ENCODE measurements at regions not wholly inside any gene's neighbourhood (a gene's known extent, or its start where the extent isn't known, plus 50 kb on each side); places are given as distances from the start of the nearest gene placed in this dataset.

- no peak overlapping the region for H3K27ac ChIP-seq (ENCODE audit: low read length)
- H3K4me1 ChIP-seq (ENCODE audit: insufficient read depth, low read length), result no peaks in the 10 kb centered on the region
- H3K9ac ChIP-seq (ENCODE audit: low read depth, low read length), result no peak overlapping the region
- no peaks in the 10 kb centered on the region for H3K36me3 ChIP-seq (ENCODE audit: insufficient read depth, low read depth, low read length)
- no peaks in the 10 kb centered on the region for H3K9me3 ChIP-seq (ENCODE audit: insufficient read depth, low read depth, low read length)
- H3K27me3 ChIP-seq (ENCODE audit: insufficient read depth, low read length), result no peaks in the 10 kb centered on the region
- H3K4me3 ChIP-seq (ENCODE audit: low read length), result no peak overlapping the region
Observed at GRCh38 chr15:97126553-97127233, 796.2 kb downstream of the NR2F2 start.

DNA sequence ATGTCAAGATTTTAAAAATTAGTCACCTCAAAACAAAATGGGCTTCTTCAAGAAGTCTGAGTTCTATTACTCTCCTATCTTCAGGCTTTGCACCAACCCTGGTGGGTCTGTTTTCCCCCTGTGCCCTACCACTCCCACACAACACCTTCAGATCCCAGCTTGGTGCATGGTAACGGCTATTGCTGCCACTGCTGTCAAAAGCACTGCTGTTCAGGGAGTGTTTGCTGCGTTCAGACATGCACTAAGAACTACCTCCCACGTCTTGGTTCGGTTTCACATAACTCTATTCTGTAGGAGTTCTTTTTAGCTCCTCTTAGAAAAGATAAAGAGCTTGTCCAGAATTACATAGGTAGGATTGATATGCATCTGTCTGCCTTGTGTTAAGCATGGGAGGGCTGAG lies 799.2 kb downstream of the NR2F2 start:
- no peak overlapping the region for H3K9ac ChIP-seq (ENCODE audit: low read depth, low read length)
- no peaks in the 10 kb centered on the region for H3K36me3 ChIP-seq (ENCODE audit: insufficient read depth, low read depth, low read length)
- peaks cover 5% of the 10 kb centered on the region; the same call in 1 of the 2 replicates for H3K9me3 ChIP-seq (ENCODE audit: insufficient read depth, low read depth, low read length)
- no peaks in the 10 kb centered on the region for H3K4me1 ChIP-seq (ENCODE audit: insufficient read depth, low read length)
- H3K4me3 ChIP-seq (ENCODE audit: low read length), result no peak overlapping the region
- no peak overlapping the region for H3K27ac ChIP-seq (ENCODE audit: low read length)
- H3K27me3 ChIP-seq (ENCODE audit: insufficient read depth, low read length), result no peaks in the 10 kb centered on the region

- no peaks in the 10 kb centered on the region for H3K9me3 ChIP-seq (ENCODE audit: insufficient read depth, low read depth, low read length)
- H3K36me3 ChIP-seq (ENCODE audit: insufficient read depth, low read depth, low read length), result no peaks in the 10 kb centered on the region
- no peak overlapping the region for H3K4me3 ChIP-seq (ENCODE audit: low read length)
- no peaks in the 10 kb centered on the region for H3K27me3 ChIP-seq (ENCODE audit: insufficient read depth, low read length)
- H3K4me1 ChIP-seq (ENCODE audit: insufficient read depth, low read length), result no peaks in the 10 kb centered on the region
- no peak overlapping the region for H3K9ac ChIP-seq (ENCODE audit: low read depth, low read length)
- no peak overlapping the region for H3K27ac ChIP-seq (ENCODE audit: low read length)
Observed at GRCh38 chr15:97140216-97140615, 809.7 kb downstream of the NR2F2 start.

DNA sequence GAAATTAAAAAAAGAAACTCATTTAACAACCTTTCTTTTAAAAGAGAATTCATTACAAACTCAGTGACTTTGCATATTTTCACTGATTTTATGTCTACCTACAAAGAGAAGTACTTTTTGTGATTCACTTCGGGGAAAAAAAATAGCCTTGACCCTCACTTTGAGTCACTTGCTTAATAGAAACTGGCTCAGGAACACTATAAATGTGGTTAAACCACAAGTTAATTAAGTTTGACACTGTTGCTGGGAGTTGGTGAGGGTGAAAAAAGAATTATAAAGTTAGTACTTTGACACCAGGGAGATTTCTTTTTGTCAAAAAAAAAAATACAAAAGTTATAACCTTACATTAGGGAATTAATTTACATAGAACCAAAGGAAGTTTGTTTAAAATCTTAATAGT lies 810.9 kb downstream of the NR2F2 start:
- Histone ChIP-seq H3K27me3 (ENCODE audit: insufficient read depth, low read length) (no peaks in the 10 kb centered on the region), H3K4me1 (ENCODE audit: insufficient read depth, low read length) (no peaks in the 10 kb centered on the region), H3K9me3 (ENCODE audit: insufficient read depth, low read depth, low read length) (no peaks in the 10 kb centered on the region; the same call in 1 of the 2 replicates), H3K9ac (ENCODE audit: low read depth, low read length) (no peak overlapping the region), H3K4me3 (ENCODE audit: low read length) (no peak overlapping the region), H3K36me3 (ENCODE audit: insufficient read depth, low read depth, low read length) (no peaks in the 10 kb centered on the region), H3K27ac (ENCODE audit: low read length) (no peak overlapping the region)

GRCh38 chr15:97141871-97142270 lies 811.4 kb downstream of the NR2F2 start:
- no peaks in the 10 kb centered on the region for H3K27me3 ChIP-seq (ENCODE audit: insufficient read depth, low read length)

DNA sequence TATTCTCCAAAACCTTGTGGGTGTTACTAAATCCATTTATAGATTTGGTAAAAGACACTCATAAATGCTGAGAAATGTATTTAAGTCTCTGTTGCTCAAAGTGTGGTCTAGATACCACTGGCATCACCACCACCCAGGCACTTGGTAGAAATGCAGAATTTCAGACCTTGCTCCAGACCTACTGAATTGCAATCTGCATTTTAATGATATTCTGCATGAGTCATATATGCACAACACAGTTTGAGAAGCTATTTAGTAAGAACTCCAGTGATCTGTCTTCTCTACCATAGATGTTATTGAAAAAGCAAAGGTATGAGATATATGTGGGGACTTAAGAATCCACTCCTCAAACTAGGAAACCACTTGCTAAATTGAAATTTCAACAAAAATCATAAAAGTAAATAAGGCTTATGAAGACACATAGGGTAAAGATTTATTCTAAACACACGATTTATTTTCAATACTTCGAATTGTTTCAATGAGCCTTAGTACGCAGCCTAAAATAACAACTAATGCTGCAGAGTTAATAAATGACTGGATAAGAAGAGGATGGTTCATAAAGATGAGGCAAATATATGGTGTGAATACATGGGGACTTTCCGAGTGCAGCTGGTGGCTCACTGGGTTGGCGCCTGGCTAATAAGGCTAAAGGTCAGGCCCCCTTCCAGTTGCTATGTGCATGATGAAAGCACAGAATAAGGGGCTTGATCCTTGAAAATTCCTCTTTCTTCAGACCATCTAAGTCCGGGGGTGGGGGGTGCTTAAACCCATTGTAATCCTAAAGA lies 813.3 kb downstream of the NR2F2 start:
- Histone ChIP-seq H3K36me3 (ENCODE audit: insufficient read depth, low read depth, low read length) (no peaks in the 10 kb centered on the region), H3K27ac (ENCODE audit: low read length) (no peak overlapping the region), H3K9ac (ENCODE audit: low read depth, low read length) (no peak overlapping the region), H3K4me3 (ENCODE audit: low read length) (no peak overlapping the region), H3K27me3 (ENCODE audit: insufficient read depth, low read length) (no peaks in the 10 kb centered on the region), H3K9me3 (ENCODE audit: insufficient read depth, low read depth, low read length) (no peaks in the 10 kb centered on the region; the same call in 1 of the 2 replicates), H3K4me1 (ENCODE audit: insufficient read depth, low read length) (no peaks in the 10 kb centered on the region)

More at GRCh38 chr15:97141871-97142270, 811.4 kb downstream of the NR2F2 start:
- Histone ChIP-seq H3K4me1 (ENCODE audit: insufficient read depth, low read length) (no peaks in the 10 kb centered on the region), H3K9ac (ENCODE audit: low read depth, low read length) (no peak overlapping the region), H3K9me3 (ENCODE audit: insufficient read depth, low read depth, low read length) (no peaks in the 10 kb centered on the region; the same call in 1 of the 2 replicates), H3K27ac (ENCODE audit: low read length) (no peak overlapping the region), H3K4me3 (ENCODE audit: low read length) (no peak overlapping the region), H3K36me3 (ENCODE audit: insufficient read depth, low read depth, low read length) (no peaks in the 10 kb centered on the region)

- Histone ChIP-seq H3K9ac (ENCODE audit: low read depth, low read length) (no peak overlapping the region), H3K27ac (ENCODE audit: low read length) (no peak overlapping the region), H3K9me3 (ENCODE audit: insufficient read depth, low read depth, low read length) (no peaks in the 10 kb centered on the region; the same call in 1 of the 2 replicates), H3K4me3 (ENCODE audit: low read length) (no peak overlapping the region), H3K36me3 (ENCODE audit: insufficient read depth, low read depth, low read length) (no peaks in the 10 kb centered on the region), H3K4me1 (ENCODE audit: insufficient read depth, low read length) (no peaks in the 10 kb centered on the region), H3K27me3 (ENCODE audit: insufficient read depth, low read length) (no peaks in the 10 kb centered on the region)
Observed at GRCh38 chr15:97144377-97144711, 813.8 kb downstream of the NR2F2 start.

DNA sequence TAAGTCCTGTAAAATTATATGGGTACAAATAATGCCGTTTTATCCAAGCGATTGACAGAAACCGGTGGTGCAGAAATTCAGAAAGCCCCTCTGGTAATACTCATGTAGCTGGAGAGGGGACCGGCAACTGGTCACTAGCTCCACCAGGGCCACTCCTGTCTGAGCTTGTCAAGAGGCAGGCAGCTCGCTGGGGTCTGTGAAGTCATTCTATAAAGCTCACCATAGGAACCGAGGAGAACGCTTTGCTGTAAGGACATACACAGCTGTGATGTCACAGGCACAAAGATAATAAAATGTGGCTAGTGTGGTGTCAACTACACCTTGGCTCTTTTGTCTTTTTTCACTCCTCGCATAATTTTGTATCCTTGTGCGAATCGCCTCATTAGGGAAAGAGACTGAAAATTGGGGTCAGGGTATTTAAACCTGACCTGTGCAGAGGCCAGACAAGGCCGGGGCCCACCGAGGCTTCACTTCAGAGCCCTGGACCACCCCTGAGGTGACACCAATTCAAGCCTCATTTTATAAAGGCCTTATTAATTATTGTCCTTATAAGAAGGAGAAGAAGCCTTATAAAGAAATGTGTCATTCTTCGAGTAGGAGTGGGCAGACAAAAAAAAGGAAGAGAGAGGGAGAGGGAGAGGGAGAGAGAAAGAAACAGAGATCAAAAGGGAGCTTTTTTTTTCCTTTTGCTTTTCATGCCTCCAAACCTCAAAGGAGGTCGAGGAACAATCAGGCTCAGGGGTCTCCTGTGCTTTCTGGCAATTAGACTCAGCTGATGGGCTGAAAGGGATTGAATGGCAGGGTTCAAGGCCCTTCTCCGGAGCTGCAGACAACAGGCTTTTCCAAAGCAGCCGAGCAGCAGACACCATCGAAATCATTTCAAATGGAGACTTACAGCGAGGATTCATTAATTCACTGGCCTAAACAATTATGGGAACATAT lies 813.3 kb upstream of the ARRDC4 start:
- H3K36me3 ChIP-seq (ENCODE audit: insufficient read depth, low read depth, low read length), result no peaks in the 10 kb centered on the region
- H3K27ac ChIP-seq (ENCODE audit: low read length), result no peak overlapping the region
- H3K9ac ChIP-seq (ENCODE audit: low read depth, low read length), result no peak overlapping the region
- no peaks in the 10 kb centered on the region; the same call in 1 of the 2 replicates for H3K9me3 ChIP-seq (ENCODE audit: insufficient read depth, low read depth, low read length)
- no peaks in the 10 kb centered on the region for H3K27me3 ChIP-seq (ENCODE audit: insufficient read depth, low read length)
- H3K4me3 ChIP-seq (ENCODE audit: low read length), result no peak overlapping the region
- no peaks in the 10 kb centered on the region for H3K4me1 ChIP-seq (ENCODE audit: insufficient read depth, low read length)

DNA sequence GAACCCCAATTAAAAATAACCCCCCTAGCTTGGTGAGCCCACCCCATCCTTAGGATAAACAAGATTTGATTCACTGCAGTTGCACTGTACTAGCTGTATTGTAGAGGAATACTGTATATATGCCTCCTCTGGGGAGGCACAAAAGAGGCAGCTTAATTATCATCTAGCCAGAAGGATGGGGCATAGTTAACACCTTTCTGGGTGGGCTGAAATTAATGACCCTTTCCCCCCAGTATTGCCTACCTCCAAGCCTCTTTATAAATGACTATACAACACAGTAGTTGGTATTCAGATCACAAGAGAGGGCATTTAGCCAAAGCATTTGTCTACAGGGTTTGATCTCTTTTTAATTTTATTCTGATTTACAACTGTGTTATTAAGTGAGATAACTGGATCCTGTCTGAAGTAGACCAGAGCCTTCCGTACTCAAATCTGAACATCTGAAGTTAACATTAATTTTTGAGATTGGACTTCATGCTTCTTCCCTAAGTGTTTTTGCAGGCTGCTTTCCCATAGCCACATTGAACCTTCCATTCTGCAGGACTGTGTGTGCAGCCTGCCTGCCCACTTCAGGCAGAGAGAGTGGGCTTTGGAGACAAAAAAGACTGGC lies 807.0 kb upstream of the ARRDC4 start:
- Histone ChIP-seq H3K4me3 (ENCODE audit: low read length) (no peak overlapping the region), H3K36me3 (ENCODE audit: insufficient read depth, low read depth, low read length) (no peaks in the 10 kb centered on the region), H3K27ac (ENCODE audit: low read length) (no peak overlapping the region), H3K9me3 (ENCODE audit: insufficient read depth, low read depth, low read length) (no peaks in the 10 kb centered on the region), H3K9ac (ENCODE audit: low read depth, low read length) (no peak overlapping the region), H3K27me3 (ENCODE audit: insufficient read depth, low read length) (no peaks in the 10 kb centered on the region), H3K4me1 (ENCODE audit: insufficient read depth, low read length) (no peaks in the 10 kb centered on the region)

- H3K36me3 ChIP-seq (ENCODE audit: insufficient read depth, low read depth, low read length), result no peaks in the 10 kb centered on the region
- no peak overlapping the region for H3K9ac ChIP-seq (ENCODE audit: low read depth, low read length)
- no peak overlapping the region for H3K4me3 ChIP-seq (ENCODE audit: low read length)
- no peak overlapping the region for H3K27ac ChIP-seq (ENCODE audit: low read length)
- no peaks in the 10 kb centered on the region for H3K27me3 ChIP-seq (ENCODE audit: insufficient read depth, low read length)
- H3K4me1 ChIP-seq (ENCODE audit: insufficient read depth, low read length), result no peaks in the 10 kb centered on the region
- no peaks in the 10 kb centered on the region for H3K9me3 ChIP-seq (ENCODE audit: insufficient read depth, low read depth, low read length)
Observed at GRCh38 chr15:97156739-97157265, 803.7 kb upstream of the ARRDC4 start.

Measured in iPS-20b (cell line).